PFSK-1 (cell line): ENCODE measurements at regions not wholly inside any gene's neighbourhood (a gene's known extent, or its start where the extent isn't known, plus 50 kb on each side); places are given as distances from the start of the nearest gene placed in this dataset.

Source experiments
- FOXP2 ChIP-seq: optimal IDR thresholded peaks from 2 replicates; pipeline ENCODE3; 2011; ENCODE audit warnings: borderline replicate concordance, control low read depth, inconsistent platforms; ENCODE audit not compliant: insufficient read depth; ENCODE audit errors: extremely low read length, extremely low read depth
- POLR2AphosphoS5 ChIP-seq: IDR thresholded peaks from 2 replicates; pipeline ENCODE4 v1.6.1; 2012; ENCODE audit warnings: low read depth, mild to moderate bottlenecking, control low read depth, low read length, moderate library complexity
- SIN3A ChIP-seq: IDR thresholded peaks from 2 replicates; pipeline ENCODE4 v1.6.1; 2012; ENCODE audit warnings: mild to moderate bottlenecking, low read length, moderate library complexity, borderline replicate concordance; ENCODE audit not compliant: insufficient read depth
- TAF1 ChIP-seq: IDR thresholded peaks from 2 replicates; pipeline ENCODE4 v1.6.1; 2012; ENCODE audit warnings: low read length, control low read depth, borderline replicate concordance; ENCODE audit not compliant: insufficient read depth
- TF ChIP-seq, protein P1 (sequence below), 2 experiments: IDR thresholded peaks; 2 replicates each; pipeline versions ENCODE4 v1.6.1 to v1.8.0; 2011 to 2012; ENCODE audit warnings: low read depth in 2 of 2, low read length in 2 of 2, control low read depth in 1 of 2, inconsistent platforms in 1 of 2, mild to moderate bottlenecking in 1 of 2, moderate library complexity in 1 of 2; ENCODE audit not compliant: insufficient read depth in 1 of 2

DNA sequence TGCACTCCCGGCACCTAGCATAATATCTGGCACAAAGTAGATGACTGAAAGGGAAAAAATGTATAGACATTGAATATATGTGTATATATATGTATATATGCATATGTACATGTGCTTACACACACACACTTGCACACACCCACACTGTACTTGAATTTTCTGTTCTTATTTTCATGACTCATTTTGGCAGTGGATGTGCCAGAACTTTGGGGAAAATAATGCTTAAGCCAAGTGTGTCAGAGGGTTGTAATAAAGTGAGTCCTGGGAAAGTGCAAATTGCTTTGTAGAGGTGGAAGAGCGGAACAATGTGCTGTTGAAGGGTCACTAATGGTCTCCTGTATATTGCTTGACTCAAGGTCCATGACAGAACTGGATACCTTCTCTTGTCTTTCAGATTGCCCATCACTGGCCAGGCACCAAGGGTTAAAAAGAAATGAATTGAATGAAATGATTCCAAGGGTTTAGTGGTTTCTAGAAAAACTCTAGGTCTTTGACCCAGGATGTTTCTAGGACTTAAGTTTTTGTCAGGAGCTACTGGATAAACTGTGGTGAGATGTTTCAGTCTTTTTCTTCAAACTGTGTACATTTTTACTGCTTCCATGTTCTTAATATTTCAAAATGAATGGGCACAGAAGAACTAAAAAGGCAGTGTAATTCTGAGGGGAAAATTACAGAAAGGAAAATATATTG, 129.9 kb upstream of the MOCS2 start:
- no peak for TF ChIP-seq SIN3A
- no peak for TF ChIP-seq TAF1
- no peak for TF ChIP-seq POLR2AphosphoS5
- no peak for TF ChIP-seq FOXP2
- TF ChIP-seq, protein P1, sequence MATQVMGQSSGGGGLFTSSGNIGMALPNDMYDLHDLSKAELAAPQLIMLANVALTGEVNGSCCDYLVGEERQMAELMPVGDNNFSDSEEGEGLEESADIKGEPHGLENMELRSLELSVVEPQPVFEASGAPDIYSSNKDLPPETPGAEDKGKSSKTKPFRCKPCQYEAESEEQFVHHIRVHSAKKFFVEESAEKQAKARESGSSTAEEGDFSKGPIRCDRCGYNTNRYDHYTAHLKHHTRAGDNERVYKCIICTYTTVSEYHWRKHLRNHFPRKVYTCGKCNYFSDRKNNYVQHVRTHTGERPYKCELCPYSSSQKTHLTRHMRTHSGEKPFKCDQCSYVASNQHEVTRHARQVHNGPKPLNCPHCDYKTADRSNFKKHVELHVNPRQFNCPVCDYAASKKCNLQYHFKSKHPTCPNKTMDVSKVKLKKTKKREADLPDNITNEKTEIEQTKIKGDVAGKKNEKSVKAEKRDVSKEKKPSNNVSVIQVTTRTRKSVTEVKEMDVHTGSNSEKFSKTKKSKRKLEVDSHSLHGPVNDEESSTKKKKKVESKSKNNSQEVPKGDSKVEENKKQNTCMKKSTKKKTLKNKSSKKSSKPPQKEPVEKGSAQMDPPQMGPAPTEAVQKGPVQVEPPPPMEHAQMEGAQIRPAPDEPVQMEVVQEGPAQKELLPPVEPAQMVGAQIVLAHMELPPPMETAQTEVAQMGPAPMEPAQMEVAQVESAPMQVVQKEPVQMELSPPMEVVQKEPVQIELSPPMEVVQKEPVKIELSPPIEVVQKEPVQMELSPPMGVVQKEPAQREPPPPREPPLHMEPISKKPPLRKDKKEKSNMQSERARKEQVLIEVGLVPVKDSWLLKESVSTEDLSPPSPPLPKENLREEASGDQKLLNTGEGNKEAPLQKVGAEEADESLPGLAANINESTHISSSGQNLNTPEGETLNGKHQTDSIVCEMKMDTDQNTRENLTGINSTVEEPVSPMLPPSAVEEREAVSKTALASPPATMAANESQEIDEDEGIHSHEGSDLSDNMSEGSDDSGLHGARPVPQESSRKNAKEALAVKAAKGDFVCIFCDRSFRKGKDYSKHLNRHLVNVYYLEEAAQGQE (IDR thresholded peaks at IDR 0.05; ENCODE audit: insufficient read depth in 1 of 2, low read depth in 2 of 2, low read length in 2 of 2), result no peak

DNA sequence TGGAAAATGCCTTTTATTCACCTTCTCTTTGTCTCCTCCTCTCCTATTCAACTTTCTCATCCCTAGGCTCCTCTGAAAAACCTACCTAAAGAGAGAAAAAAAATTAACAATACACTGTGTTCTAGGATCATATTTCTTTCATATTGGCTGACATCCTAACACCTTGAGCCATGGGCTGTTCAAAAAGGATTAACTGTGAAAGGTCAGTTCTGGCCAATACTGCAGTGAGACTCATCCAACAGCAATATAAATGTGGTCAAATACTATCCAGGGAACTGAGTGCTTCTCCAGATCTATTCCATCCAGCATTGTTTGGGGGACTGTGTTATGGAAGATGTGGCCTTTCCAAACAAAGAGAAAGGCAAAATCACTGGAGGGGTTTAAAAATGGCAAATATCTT, 131.1 kb upstream of the MOCS2 start:
- no peak for TF ChIP-seq TAF1
- TF ChIP-seq SIN3A, result no peak
- TF ChIP-seq POLR2AphosphoS5, result no peak
- TF ChIP-seq, protein P1 (IDR thresholded peaks at IDR 0.05; ENCODE audit: insufficient read depth in 1 of 2, low read depth in 2 of 2, low read length in 2 of 2), result no peak
- no peak for TF ChIP-seq FOXP2

DNA sequence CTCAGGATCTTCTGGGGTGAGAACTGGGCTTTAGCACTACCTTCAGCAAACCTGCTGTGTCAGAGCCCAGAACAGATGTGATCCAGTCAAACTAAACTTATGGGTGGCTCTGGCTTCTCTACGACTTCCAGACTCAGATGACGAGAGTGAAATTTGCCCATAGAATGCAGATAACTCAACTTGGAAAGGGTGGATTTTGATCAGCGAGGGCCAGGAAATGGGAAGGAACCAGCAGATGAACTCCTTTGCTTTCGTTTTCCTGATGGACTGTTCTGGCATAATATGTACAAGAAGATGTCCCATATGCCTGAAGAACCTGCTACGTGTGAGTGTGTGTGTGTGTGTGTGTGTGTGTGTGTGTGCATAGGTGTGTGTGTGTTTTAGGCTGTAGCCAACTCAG, 132.0 kb upstream of the MOCS2 start:
- TF ChIP-seq, protein P1 (IDR thresholded peaks at IDR 0.05; ENCODE audit: insufficient read depth in 1 of 2, low read depth in 2 of 2, low read length in 2 of 2), result no peak
- no peak for TF ChIP-seq SIN3A
- TF ChIP-seq FOXP2, result no peak
- TF ChIP-seq POLR2AphosphoS5, result no peak
- no peak for TF ChIP-seq TAF1

DNA sequence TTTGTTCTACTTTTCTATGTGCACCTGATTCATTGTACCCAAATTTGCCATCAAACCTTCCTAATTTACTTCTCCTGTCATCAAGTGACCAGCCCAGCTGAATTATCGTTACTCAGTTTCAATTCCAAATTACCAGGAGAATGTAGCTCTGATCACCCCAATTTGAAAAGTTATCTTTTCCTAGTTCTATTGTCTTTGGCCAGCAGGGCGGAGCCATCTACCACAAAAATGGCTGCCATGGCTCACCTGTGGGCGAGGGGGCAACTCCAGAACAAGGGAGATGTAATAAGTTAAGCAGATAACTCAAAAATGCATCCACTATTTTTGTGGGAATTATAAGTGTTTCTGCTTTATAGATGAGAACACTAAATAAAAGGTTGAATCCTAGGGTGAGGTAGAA, 133.8 kb upstream of the MOCS2 start:
- no peak for TF ChIP-seq TAF1
- TF ChIP-seq POLR2AphosphoS5, result no peak
- TF ChIP-seq FOXP2, result no peak
- TF ChIP-seq, protein P1 (IDR thresholded peaks at IDR 0.05; ENCODE audit: insufficient read depth in 1 of 2, low read depth in 2 of 2, low read length in 2 of 2), result no peak
- no peak for TF ChIP-seq SIN3A
